GM12878 (cell line): ENCODE measurements at regions not wholly inside any gene's neighbourhood (a gene's known extent, or its start where the extent isn't known, plus 50 kb on each side); places are given as distances from the start of the nearest gene placed in this dataset.

Source experiments
- CEBPB ChIP-seq, 2 experiments: fragments of 150-350 bp in 1 of 2; IDR thresholded peaks; 2 replicates each; pipeline ENCODE4 v1.6.1; 2012 to 2014; ENCODE audit warnings: low read depth in 2 of 2, low read length in 2 of 2, borderline replicate concordance in 1 of 2, inconsistent platforms in 1 of 2
- CHD2 ChIP-seq: IDR thresholded peaks from 2 replicates; pipeline ENCODE4 v1.6.1; 2011; ENCODE audit warnings: low read depth, low read length, improper control_type of control experiment, borderline replicate concordance
- CTCF ChIP-seq, 3 experiments: IDR thresholded peaks in 2 of 3; conservative IDR thresholded peaks in 1 of 3; 2 replicates each; pipeline ENCODE4 v1.5.1; 2011; ENCODE audit warnings: low read depth in 3 of 3, low read length in 3 of 3, mild to moderate bottlenecking in 3 of 3, control low read depth in 2 of 3, moderate library complexity in 2 of 3, inconsistent platforms in 1 of 3, mixed read lengths in 1 of 3; ENCODE audit not compliant: control insufficient read depth in 2 of 3, insufficient read depth in 1 of 3; ENCODE audit errors: extremely low read depth in 1 of 3
- POLR2AphosphoS5 ChIP-seq: IDR thresholded peaks from 2 replicates; pipeline ENCODE4 v1.6.1; 2011; ENCODE audit warnings: mild to moderate bottlenecking, low read length, inconsistent platforms
- SUZ12 ChIP-seq: fragments of 200-600 bp; sonication (generic); IDR thresholded peaks from one replicate; pipeline ENCODE4 v1.6.1; 2018; ENCODE audit warnings: antibody characterized with exemption, mild to moderate bottlenecking; ENCODE audit not compliant: unreplicated experiment
- TF ChIP-seq, protein P1 (sequence below): IDR thresholded peaks from 2 replicates; pipeline ENCODE4 v1.6.1; 2011; ENCODE audit warnings: mild to moderate bottlenecking, low read depth, low read length, moderate library complexity; ENCODE audit not compliant: insufficient replicate concordance
- TF ChIP-seq, protein P2 (sequence below): fragments of 450-650 bp; IDR thresholded peaks from 2 replicates; pipeline ENCODE4 v1.6.1; 2016; ENCODE audit warnings: mild to moderate bottlenecking, moderate library complexity, borderline replicate concordance
- TF ChIP-seq, protein P3 (sequence below): IDR thresholded peaks from 2 replicates; pipeline ENCODE4 v1.6.1; 2011; ENCODE audit warnings: borderline replicate concordance, low read depth, mild to moderate bottlenecking, moderate library complexity, mixed read lengths, low read length; ENCODE audit not compliant: insufficient read depth; ENCODE audit errors: extremely low read length

DNA sequence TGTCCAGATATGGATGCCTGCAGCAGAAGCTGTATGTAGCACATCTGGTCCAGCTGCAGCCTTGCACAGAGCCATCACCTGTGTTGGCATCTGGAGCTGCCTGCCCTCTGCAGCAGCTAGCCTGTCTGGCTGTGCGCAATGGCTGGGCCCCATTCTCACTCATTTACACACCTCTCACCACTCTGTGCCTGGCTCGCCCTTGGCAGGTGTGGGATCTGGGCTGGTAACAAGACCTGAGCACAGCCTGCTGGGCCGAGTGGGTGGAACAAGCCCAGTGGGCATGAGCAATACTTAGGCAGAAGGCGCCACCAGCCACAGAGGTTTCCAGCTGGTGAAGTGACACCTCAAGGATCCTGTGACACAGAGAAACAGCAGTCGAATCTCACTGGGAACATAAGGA lies 714.1 kb downstream of the NUP35 start:
- TF ChIP-seq CHD2 (no peak), POLR2AphosphoS5 (no peak), CEBPB (IDR thresholded peaks at IDR 0.05; ENCODE audit: borderline replicate concordance in 1 of 2, low read depth in 2 of 2, low read length in 2 of 2) (no peak), CTCF (IDR thresholded peaks at IDR 0.05 in 2 of 3, conservative IDR thresholded peaks at IDR 0.05 in 1 of 3; ENCODE audit: control insufficient read depth in 2 of 3, extremely low read depth in 1 of 3, insufficient read depth in 1 of 3, low read depth in 3 of 3, low read length in 3 of 3) (no peak), SUZ12 (no peak)
- TF ChIP-seq, protein P1, sequence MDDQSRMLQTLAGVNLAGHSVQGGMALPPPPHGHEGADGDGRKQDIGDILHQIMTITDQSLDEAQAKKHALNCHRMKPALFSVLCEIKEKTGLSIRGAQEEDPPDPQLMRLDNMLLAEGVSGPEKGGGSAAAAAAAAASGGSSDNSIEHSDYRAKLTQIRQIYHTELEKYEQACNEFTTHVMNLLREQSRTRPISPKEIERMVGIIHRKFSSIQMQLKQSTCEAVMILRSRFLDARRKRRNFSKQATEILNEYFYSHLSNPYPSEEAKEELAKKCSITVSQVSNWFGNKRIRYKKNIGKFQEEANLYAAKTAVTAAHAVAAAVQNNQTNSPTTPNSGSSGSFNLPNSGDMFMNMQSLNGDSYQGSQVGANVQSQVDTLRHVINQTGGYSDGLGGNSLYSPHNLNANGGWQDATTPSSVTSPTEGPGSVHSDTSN: no peak
- TF ChIP-seq, protein P2, sequence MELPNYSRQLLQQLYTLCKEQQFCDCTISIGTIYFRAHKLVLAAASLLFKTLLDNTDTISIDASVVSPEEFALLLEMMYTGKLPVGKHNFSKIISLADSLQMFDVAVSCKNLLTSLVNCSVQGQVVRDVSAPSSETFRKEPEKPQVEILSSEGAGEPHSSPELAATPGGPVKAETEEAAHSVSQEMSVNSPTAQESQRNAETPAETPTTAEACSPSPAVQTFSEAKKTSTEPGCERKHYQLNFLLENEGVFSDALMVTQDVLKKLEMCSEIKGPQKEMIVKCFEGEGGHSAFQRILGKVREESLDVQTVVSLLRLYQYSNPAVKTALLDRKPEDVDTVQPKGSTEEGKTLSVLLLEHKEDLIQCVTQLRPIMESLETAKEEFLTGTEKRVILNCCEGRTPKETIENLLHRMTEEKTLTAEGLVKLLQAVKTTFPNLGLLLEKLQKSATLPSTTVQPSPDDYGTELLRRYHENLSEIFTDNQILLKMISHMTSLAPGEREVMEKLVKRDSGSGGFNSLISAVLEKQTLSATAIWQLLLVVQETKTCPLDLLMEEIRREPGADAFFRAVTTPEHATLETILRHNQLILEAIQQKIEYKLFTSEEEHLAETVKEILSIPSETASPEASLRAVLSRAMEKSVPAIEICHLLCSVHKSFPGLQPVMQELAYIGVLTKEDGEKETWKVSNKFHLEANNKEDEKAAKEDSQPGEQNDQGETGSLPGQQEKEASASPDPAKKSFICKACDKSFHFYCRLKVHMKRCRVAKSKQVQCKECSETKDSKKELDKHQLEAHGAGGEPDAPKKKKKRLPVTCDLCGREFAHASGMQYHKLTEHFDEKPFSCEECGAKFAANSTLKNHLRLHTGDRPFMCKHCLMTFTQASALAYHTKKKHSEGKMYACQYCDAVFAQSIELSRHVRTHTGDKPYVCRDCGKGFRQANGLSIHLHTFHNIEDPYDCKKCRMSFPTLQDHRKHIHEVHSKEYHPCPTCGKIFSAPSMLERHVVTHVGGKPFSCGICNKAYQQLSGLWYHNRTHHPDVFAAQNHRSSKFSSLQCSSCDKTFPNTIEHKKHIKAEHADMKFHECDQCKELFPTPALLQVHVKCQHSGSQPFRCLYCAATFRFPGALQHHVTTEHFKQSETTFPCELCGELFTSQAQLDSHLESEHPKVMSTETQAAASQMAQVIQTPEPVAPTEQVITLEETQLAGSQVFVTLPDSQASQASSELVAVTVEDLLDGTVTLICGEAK: no peak
- TF ChIP-seq, protein P3, sequence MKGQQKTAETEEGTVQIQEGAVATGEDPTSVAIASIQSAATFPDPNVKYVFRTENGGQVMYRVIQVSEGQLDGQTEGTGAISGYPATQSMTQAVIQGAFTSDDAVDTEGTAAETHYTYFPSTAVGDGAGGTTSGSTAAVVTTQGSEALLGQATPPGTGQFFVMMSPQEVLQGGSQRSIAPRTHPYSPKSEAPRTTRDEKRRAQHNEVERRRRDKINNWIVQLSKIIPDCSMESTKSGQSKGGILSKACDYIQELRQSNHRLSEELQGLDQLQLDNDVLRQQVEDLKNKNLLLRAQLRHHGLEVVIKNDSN: no peak
